ENCODE measurements at regions not wholly inside any gene's neighbourhood (a gene's known extent, or its start where the extent isn't known, plus 50 kb on each side); places are given as distances from the start of the nearest gene placed in this dataset.

DNA sequence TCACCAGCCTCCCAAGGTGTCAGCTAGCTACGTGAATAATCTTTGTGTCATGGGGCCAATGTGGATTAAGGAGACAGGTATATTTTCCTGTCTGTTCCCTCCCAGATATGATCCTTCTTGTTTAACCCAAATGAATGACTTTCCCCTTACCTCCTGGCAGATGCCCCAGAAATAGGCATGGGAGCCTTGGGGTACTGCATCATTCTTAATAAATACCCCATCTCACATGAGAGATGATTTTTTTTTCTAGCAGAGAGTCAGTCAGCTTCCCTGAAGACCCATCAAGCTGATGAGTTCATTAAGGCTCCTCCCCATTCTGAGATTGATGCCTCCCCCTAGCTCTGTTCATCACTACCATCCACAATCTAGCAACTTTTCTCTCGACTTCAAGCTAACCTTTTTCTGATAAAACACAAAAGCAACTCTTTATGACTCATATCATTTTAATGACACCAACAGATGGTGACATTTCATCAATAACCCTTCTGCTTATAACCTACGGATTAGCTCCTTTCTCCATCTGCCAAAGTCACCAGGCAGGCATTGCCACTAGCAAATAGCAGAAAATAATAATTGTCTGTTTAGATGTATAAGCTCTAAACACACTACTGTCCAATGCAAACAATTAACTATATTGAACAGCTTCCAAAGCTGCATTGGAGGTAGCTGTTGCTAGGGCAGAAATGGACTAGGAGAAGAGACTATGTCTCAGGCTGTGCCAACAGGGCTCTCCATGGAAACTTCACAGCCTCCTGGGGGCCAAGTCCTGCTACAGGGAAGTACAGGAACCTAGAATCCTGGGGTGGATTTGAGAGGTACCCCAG is 143.7 kb downstream of the ACER2 start:
- TF ChIP-seq, protein P1, sequence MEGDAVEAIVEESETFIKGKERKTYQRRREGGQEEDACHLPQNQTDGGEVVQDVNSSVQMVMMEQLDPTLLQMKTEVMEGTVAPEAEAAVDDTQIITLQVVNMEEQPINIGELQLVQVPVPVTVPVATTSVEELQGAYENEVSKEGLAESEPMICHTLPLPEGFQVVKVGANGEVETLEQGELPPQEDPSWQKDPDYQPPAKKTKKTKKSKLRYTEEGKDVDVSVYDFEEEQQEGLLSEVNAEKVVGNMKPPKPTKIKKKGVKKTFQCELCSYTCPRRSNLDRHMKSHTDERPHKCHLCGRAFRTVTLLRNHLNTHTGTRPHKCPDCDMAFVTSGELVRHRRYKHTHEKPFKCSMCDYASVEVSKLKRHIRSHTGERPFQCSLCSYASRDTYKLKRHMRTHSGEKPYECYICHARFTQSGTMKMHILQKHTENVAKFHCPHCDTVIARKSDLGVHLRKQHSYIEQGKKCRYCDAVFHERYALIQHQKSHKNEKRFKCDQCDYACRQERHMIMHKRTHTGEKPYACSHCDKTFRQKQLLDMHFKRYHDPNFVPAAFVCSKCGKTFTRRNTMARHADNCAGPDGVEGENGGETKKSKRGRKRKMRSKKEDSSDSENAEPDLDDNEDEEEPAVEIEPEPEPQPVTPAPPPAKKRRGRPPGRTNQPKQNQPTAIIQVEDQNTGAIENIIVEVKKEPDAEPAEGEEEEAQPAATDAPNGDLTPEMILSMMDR (IDR thresholded peaks at IDR 0.05; ENCODE audit: extremely low read depth, insufficient read depth, missing control alignments) = no peak
- no peak for DNase-seq (ENCODE audit: low spot score)
- in situ Hi-C loops (cut with MboI; ENCODE audit: low pct_unique_long_range_greater_than_20kb, low sequenced_read_pairs, unreplicated experiment) = no loop called here

DNA sequence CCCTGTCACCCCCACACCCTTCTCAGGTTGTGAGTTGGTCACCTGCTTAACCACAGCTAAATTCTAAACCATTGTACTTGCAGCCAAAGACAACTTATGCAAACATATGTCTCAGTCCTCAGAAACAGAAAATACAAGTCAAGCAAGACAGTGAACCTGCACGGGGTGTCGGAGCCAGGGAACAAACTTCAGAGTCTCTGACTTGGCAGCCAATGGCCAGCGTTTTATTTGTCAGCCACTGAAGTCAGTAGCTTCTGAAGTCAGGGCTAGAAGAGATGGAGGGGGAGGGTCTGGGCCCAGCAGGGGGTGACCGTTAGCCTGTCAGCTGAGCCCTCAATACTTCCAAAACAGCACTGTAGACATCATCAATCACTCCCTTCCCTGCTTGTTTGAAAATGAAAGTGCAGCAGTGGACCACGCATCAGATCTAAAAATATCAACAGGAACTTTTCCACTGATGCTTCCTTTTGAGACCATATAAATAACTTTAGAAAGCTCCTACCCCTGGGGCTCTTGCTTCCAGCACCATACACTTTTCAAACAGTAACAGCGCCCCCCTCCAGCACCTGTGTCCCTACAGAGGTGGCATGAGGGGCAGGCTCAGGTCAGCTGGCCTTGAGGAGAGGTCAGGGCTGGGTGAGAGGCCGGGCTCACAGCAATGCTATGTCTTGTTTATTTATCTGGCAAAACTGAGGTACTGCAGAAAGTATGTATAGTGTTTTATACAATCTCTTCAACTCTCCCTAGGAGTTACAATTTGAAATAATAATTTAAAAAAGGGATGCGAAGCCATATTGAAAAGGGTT is 142.5 kb downstream of the ACER2 start:
- no peak for DNase-seq (ENCODE audit: low spot score)
- TF ChIP-seq, protein P1 (IDR thresholded peaks at IDR 0.05; ENCODE audit: extremely low read depth, insufficient read depth, missing control alignments) = peak; percentile 15
- in situ Hi-C loops (cut with MboI; ENCODE audit: low pct_unique_long_range_greater_than_20kb, low sequenced_read_pairs, unreplicated experiment) = no loop called here

DNA sequence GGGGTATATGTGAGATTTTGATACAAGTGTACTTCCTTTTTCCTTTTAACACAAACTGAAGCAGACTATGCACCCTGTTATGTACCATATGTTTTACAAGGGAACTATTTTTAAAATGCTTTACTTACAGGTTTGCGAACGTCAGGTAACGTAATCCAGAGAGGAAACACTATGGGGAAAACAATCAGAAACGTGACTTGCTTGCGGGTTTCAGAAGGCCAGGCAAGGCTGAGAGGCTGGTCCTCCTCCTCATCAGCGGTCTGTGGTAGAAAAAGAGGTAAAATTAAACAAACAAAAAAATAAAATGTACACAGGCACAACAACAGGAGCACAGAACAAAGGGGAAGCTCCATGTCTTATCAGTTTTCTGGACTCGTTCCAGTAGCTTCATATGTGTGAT is 141.2 kb downstream of the ACER2 start:
- DNase-seq (ENCODE audit: low spot score) = no peak
- TF ChIP-seq, protein P1 (IDR thresholded peaks at IDR 0.05; ENCODE audit: extremely low read depth, insufficient read depth, missing control alignments) = no peak
- in situ Hi-C loops (cut with MboI; ENCODE audit: low pct_unique_long_range_greater_than_20kb, low sequenced_read_pairs, unreplicated experiment) = no loop called here

DNA sequence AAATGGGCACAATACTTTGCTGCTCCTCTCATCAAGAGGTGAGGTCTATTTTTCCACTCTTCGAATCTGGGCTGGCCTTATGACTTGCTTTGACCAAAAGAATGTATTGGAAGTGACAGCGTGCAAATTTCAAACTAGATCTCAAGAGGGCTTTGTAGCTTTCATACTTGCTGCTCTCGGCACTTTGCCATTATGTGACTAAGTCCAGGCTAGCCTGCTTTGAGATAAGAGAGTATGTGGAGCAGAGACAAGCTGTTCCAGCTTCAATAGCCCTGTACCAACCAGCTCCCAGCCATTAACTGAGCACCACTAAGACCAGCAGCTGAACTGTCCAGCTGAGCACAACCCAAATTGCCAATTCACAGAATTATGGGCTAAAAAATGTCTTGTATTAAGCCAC is 124.6 kb downstream of the ACER2 start:
- TF ChIP-seq, protein P1 (IDR thresholded peaks at IDR 0.05; ENCODE audit: extremely low read depth, insufficient read depth, missing control alignments) = no peak
- DNase-seq (ENCODE audit: low spot score) = no peak
- in situ Hi-C loops (cut with MboI; ENCODE audit: low pct_unique_long_range_greater_than_20kb, low sequenced_read_pairs, unreplicated experiment) = no loop called here

DNA sequence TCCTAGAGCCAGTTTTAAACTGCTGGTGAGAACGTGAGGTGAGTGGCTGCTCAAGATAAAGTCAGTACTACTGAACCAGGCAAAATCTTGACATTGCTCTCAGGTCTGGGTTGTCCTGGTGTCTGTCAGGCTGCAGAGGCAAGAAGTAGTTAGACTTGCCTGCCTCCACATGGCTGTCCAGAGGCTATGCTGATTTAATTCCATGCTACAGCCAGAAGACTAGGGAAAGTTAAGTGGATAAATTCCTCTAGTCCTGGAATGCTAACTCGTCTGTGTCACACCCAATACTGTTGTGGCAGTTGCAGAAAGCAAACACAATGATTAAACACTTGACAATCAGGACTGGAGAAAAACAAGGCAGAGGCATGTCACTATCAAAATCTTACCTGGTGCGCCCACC is 118.9 kb downstream of the ACER2 start:
- no peak for DNase-seq (ENCODE audit: low spot score)
- TF ChIP-seq, protein P1 (IDR thresholded peaks at IDR 0.05; ENCODE audit: extremely low read depth, insufficient read depth, missing control alignments) = no peak
- in situ Hi-C loops (cut with MboI; ENCODE audit: low pct_unique_long_range_greater_than_20kb, low sequenced_read_pairs, unreplicated experiment) = no loop called here

DNA sequence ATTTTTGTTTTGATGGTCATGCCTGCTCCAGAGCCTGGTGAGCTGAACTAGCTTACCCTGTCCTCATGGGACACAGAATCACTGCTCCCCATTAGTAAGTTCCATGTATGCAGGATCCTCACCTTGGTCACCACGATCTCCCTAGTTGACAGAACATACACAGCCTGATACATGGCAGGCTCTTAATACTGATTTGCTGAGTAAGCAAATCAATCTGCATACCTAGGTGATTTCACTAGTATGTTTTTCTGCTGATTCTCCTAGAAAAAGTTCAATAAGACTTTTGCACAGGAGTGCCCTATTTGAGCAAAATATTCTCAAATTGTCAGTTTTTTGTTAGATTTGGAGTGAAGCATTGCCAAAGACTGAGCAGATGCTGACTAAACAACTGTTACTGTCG is 113.7 kb downstream of the ACER2 start:
- no peak for DNase-seq (ENCODE audit: low spot score)
- in situ Hi-C loops (cut with MboI; ENCODE audit: low pct_unique_long_range_greater_than_20kb, low sequenced_read_pairs, unreplicated experiment) = no loop called here
- TF ChIP-seq, protein P1 (IDR thresholded peaks at IDR 0.05; ENCODE audit: extremely low read depth, insufficient read depth, missing control alignments) = no peak

Measured in GM13977 (cell line).